Caco-2 (cell line): ENCODE measurements at regions not wholly inside any gene's neighbourhood (a gene's known extent, or its start where the extent isn't known, plus 50 kb on each side); places are given as distances from the start of the nearest gene placed in this dataset.

Experiments used
- BruUV-seq: library from RNA; stranded (reverse); fragments of 400-500 nt; replicated peaks from 2 replicates; lab custom pipeline; 2021; lab: Mats Ljungman, UMichigan
- CTCF ChIA-PET: fragments of 300-600 bp; sonication (Branson Sonifier 250); formaldehyde crosslinking; loops from one replicate; lab custom pipeline; 2022; ENCODE audit warnings: antibody characterized with exemption; lab: Charles Lee
- POLR2A ChIA-PET: fragments of 300-600 bp; sonication (Branson Sonifier 250); formaldehyde crosslinking; loops from one replicate; lab custom pipeline; 2022; ENCODE audit warnings: antibody characterized with exemption; lab: Charles Lee
- DNase-seq, 2 experiments: peaks; one replicate each; pipeline versions ENCODE4 v3.0.0 to v3.0.0-alpha.2; 2020 to 2022
- H3K27me3 ChIP-seq: replicated peaks from 2 replicates; pipeline ENCODE4 v1.6.0; 2011; ENCODE audit warnings: low read length; ENCODE audit not compliant: control insufficient read depth, insufficient read depth
- H3K36me3 ChIP-seq: 2 replicates; pipeline ENCODE4 v1.5.1; 2011; ENCODE audit warnings: low read length; ENCODE audit not compliant: control insufficient read depth, insufficient read depth
- H3K4me1 ChIP-seq: fragments of 250-450 bp; sonication (Bioruptor Pico); 2 replicates; pipeline ENCODE4 v1.5.1; 2020; ENCODE audit warnings: mild to moderate bottlenecking
- H3K4me3 ChIP-seq: 2 replicates; pipeline ENCODE4 v1.5.1; 2011; ENCODE audit warnings: low read depth, mild to moderate bottlenecking, control low read depth, low read length
- H3K9me3 ChIP-seq: fragments of 250-450 bp; sonication (Bioruptor Pico); 2 replicates; pipeline ENCODE4 v1.5.1; 2020; ENCODE audit warnings: mild to moderate bottlenecking, moderate library complexity
- H3K27ac Mint-ChIP-seq: one replicate; pipeline ENCODE4 v1.8.0; 2022; ENCODE audit warnings: mixed read lengths; ENCODE audit not compliant: unreplicated experiment
- H3K27me3 Mint-ChIP-seq: one replicate; pipeline ENCODE4 v1.8.0; 2022; ENCODE audit warnings: mixed read lengths; ENCODE audit not compliant: insufficient read depth, unreplicated experiment
- H3K36me3 Mint-ChIP-seq: one replicate; pipeline ENCODE4 v1.8.0; 2022; ENCODE audit warnings: mild to moderate bottlenecking, mixed read lengths; ENCODE audit not compliant: insufficient read depth, unreplicated experiment
- H3K4me1 Mint-ChIP-seq: one replicate; pipeline ENCODE4 v1.8.0; 2022; ENCODE audit warnings: low read depth, mixed read lengths; ENCODE audit not compliant: unreplicated experiment
- H3K4me3 Mint-ChIP-seq: one replicate; pipeline ENCODE4 v1.8.0; 2022; ENCODE audit warnings: mild to moderate bottlenecking, moderate library complexity, mixed read lengths; ENCODE audit not compliant: unreplicated experiment
- H3K9me3 Mint-ChIP-seq: one replicate; pipeline ENCODE4 v1.8.0; 2022; ENCODE audit warnings: mixed read lengths; ENCODE audit not compliant: unreplicated experiment
- intact Hi-C: fragments of 100-400 bp; cut with micrococcal nuclease; formaldehyde crosslinking; loops from one replicate; pipeline ENCODE4 v1.10.0; 2022; ENCODE audit not compliant: unreplicated experiment
- TF ChIP-seq, protein P1 (sequence below), 2 experiments: fragments of 200-600 bp in 1 of 2; IDR thresholded peaks; 1 replicate in 1 of 2; 2 replicates in 1 of 2; pipeline versions ENCODE4 v1.5.1 to v1.8.0; 2011 to 2022; ENCODE audit warnings: antibody characterized with exemption in 1 of 2, control low read depth in 1 of 2, inconsistent platforms in 1 of 2, low read depth in 1 of 2, low read length in 1 of 2, mild to moderate bottlenecking in 1 of 2, moderate library complexity in 1 of 2; ENCODE audit not compliant: insufficient read depth in 1 of 2, severe bottlenecking in 1 of 2, unreplicated experiment in 1 of 2

DNA sequence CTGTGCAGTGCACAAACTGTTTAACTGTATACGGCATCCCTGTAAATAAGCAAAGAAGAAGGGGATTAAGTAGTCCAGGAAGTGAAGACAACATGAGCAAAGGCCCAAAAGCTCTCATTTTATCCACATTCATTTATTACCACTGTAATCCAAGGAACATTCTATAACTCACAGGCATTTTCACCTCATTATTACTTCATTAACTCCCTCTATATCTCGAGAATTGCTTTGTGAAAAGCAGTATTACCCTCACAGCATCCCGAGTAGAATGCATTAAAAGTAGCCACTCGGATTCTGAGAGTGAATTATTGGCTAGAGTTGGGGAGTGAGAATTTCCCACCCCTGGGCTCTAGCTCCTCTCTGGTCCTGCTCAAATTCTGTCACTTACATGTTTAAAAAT lies 51.0 kb upstream of the CHCHD3 start:
- no TSS peak for BruUV-seq
- DNase-seq: no peak
- Mint-ChIP-seq H3K36me3 (no peaks in the 10 kb centered on the region), H3K4me3 (no peak overlapping the region), H3K9me3 (peaks cover 6% of the 10 kb centered on the region), H3K27me3 (peaks cover 16% of the 10 kb centered on the region), H3K27ac (no peak overlapping the region), H3K4me1 (no peaks in the 10 kb centered on the region)
- no peaks in the 10 kb centered on the region for H3K4me1 ChIP-seq
- no peak overlapping the region for H3K4me3 ChIP-seq
- intact Hi-C loops: no loop called here
- H3K27me3 ChIP-seq: no peaks in the 10 kb centered on the region; the same call in 1 of the 2 replicates
- ChIA-PET POLR2A (no interaction called here), CTCF (no interaction called here)
- TF ChIP-seq, protein P1, sequence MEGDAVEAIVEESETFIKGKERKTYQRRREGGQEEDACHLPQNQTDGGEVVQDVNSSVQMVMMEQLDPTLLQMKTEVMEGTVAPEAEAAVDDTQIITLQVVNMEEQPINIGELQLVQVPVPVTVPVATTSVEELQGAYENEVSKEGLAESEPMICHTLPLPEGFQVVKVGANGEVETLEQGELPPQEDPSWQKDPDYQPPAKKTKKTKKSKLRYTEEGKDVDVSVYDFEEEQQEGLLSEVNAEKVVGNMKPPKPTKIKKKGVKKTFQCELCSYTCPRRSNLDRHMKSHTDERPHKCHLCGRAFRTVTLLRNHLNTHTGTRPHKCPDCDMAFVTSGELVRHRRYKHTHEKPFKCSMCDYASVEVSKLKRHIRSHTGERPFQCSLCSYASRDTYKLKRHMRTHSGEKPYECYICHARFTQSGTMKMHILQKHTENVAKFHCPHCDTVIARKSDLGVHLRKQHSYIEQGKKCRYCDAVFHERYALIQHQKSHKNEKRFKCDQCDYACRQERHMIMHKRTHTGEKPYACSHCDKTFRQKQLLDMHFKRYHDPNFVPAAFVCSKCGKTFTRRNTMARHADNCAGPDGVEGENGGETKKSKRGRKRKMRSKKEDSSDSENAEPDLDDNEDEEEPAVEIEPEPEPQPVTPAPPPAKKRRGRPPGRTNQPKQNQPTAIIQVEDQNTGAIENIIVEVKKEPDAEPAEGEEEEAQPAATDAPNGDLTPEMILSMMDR (IDR thresholded peaks at IDR 0.05; ENCODE audit: insufficient read depth in 1 of 2, low read depth in 1 of 2, low read length in 1 of 2, severe bottlenecking in 1 of 2, unreplicated experiment in 1 of 2): no peak
- H3K36me3 ChIP-seq: no peaks in the 10 kb centered on the region
- H3K9me3 ChIP-seq: peaks cover 4% of the 10 kb centered on the region; the same call in 1 of the 2 replicates

DNA sequence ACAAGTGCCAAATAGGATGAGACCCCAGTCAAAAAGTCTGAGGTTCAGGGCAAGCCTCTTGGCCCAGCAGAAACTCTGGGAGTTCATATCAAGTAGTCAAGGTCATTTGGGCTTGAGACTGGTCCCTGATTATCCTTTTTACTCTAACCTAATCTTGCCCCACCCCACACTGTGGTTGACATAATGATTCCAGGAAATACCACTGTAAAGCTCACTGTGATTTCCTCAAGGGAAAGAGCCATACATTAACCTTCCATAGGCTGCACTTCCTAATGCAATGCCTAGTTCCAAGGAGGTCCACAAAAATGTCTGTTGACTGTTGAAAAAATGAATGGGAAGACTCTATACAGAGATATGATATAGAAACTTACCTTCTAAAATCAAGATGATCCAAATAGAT lies 52.9 kb upstream of the CHCHD3 start:
- Histone ChIP-seq H3K27me3 (no peaks in the 10 kb centered on the region), H3K9me3 (peaks cover 4% of the 10 kb centered on the region; the same call in 1 of the 2 replicates), H3K4me1 (no peaks in the 10 kb centered on the region), H3K36me3 (no peaks in the 10 kb centered on the region), H3K4me3 (no peak overlapping the region)
- DNase-seq: no peak
- Mint-ChIP-seq H3K27me3 (peaks cover 19% of the 10 kb centered on the region), H3K27ac (no peak overlapping the region), H3K9me3 (peaks cover 6% of the 10 kb centered on the region), H3K36me3 (no peaks in the 10 kb centered on the region), H3K4me3 (no peak overlapping the region), H3K4me1 (no peaks in the 10 kb centered on the region)
- intact Hi-C loops: no loop called here
- ChIA-PET POLR2A (no interaction called here), CTCF (no interaction called here)
- TF ChIP-seq, protein P1 (IDR thresholded peaks at IDR 0.05; ENCODE audit: insufficient read depth in 1 of 2, low read depth in 1 of 2, low read length in 1 of 2, severe bottlenecking in 1 of 2, unreplicated experiment in 1 of 2): no peak
- BruUV-seq: no TSS peak

DNA sequence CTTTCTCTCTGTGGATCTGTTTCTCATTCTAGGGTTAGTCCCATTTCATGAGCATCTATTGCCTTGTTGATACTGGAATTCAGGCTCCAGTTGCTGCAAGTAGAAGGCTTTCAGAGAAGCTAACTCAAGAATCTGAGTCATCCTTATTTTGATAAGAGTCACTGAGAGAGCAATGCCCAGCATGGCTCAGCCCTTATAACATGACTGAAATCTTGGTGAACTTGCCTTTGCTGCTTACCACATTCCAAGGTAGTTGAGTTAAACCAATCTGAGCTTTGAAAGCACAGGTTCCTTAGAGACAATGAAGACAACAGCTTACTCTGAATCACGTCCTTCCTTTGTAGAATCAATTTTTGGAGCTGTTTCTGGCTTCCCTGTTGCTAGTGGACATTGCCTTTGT lies 53.6 kb upstream of the CHCHD3 start:
- Mint-ChIP-seq H3K4me1 (no peaks in the 10 kb centered on the region), H3K9me3 (peaks cover 2% of the 10 kb centered on the region), H3K27me3 (peaks cover 21% of the 10 kb centered on the region), H3K27ac (no peak overlapping the region), H3K4me3 (no peak overlapping the region), H3K36me3 (no peaks in the 10 kb centered on the region)
- Histone ChIP-seq H3K27me3 (no peaks in the 10 kb centered on the region), H3K4me3 (no peak overlapping the region), H3K36me3 (no peaks in the 10 kb centered on the region), H3K9me3 (no peaks in the 10 kb centered on the region), H3K4me1 (no peaks in the 10 kb centered on the region)
- intact Hi-C loops: no loop called here
- POLR2A ChIA-PET: no interaction called here
- BruUV-seq: no TSS peak
- TF ChIP-seq, protein P1 (IDR thresholded peaks at IDR 0.05; ENCODE audit: insufficient read depth in 1 of 2, low read depth in 1 of 2, low read length in 1 of 2, severe bottlenecking in 1 of 2, unreplicated experiment in 1 of 2): no peak
- DNase-seq: no peak
- CTCF ChIA-PET: no interaction called here
